ENCODE measurements at regions not wholly inside any gene's neighbourhood (a gene's known extent, or its start where the extent isn't known, plus 50 kb on each side); places are given as distances from the start of the nearest gene placed in this dataset.

DNA sequence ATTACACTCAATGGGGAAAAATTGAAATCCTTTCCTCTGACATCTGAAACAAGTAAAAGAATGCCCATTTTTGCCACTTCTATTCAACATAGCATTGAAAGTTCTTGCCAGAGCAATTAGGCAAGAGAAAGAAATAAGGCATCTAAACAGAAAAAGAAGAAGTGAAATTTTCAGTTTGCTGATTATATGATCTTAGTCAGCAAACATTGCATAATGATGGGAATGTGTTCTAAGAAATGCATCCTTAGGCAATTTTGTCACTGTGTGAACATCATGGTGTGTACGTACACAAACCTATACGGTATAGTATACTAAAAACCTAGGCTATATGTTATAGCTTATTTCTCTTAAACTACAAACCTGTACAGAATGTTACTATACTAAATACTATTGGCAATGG, 278.0 kb downstream of the CGGBP1 start:
- DNase-seq (ENCODE audit: extremely low spot score) = no peak
- Histone ChIP-seq H3K27me3 (no peaks in the 10 kb centered on the region), H3K9me3 (peaks cover 0 to 5% (median 0%) of the 10 kb centered on the region in 4 donors), H3K27ac (replicated peaks in 1 of 4) (no peak overlapping the region), H3K36me3 (no peaks in the 10 kb centered on the region), H3K4me1 (no peaks in the 10 kb centered on the region), H3K4me3 (no peak overlapping the region)
- TF ChIP-seq, protein P1, sequence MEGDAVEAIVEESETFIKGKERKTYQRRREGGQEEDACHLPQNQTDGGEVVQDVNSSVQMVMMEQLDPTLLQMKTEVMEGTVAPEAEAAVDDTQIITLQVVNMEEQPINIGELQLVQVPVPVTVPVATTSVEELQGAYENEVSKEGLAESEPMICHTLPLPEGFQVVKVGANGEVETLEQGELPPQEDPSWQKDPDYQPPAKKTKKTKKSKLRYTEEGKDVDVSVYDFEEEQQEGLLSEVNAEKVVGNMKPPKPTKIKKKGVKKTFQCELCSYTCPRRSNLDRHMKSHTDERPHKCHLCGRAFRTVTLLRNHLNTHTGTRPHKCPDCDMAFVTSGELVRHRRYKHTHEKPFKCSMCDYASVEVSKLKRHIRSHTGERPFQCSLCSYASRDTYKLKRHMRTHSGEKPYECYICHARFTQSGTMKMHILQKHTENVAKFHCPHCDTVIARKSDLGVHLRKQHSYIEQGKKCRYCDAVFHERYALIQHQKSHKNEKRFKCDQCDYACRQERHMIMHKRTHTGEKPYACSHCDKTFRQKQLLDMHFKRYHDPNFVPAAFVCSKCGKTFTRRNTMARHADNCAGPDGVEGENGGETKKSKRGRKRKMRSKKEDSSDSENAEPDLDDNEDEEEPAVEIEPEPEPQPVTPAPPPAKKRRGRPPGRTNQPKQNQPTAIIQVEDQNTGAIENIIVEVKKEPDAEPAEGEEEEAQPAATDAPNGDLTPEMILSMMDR (IDR thresholded peaks at IDR 0.05) = no peak
- no peak for TF ChIP-seq POLR2AphosphoS5 (IDR thresholded peaks at IDR 0.05)
- no peak for TF ChIP-seq POLR2A (IDR thresholded peaks at IDR 0.05; ENCODE audit: low read depth)
- TF ChIP-seq EP300 (IDR thresholded peaks at IDR 0.05) = no peak
- intact Hi-C loops (cut with DNase I) = no loop called here
- 91% methylated on average over 2 of the region's 2 CpGs for WGBS

DNA sequence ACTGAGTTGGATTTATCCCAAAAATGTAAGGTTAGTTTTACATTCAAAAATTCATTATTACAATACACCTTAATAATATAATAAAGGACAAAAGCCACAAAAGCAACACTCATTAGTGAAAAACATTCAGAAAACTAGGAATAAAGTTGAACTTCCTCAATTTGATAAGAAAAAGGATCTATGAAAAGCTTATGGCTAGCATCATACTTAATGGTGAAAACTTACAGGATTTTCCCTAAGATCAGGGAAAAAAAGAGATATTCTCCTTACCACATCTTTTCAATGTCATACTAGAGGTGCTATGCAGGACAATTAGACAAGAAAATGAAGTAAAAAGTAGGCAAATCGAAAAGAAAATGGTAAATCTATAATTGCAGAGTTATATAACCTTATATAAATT, 279.9 kb downstream of the CGGBP1 start:
- no peaks in the 10 kb centered on the region for H3K36me3 ChIP-seq
- H3K4me3 ChIP-seq = no peak overlapping the region
- intact Hi-C loops (cut with DNase I) = loop anchor here (10.0 kb wide), 1 partner anchor 336 kb away; no protein-coding TSS in a partner anchor
- no peak for DNase-seq (ENCODE audit: extremely low spot score)
- WGBS = 79% methylated on average over 1 of the region's 1 CpG
- no peak overlapping the region for H3K27ac ChIP-seq (replicated peaks in 1 of 4)
- peaks cover 0 to 5% (median 0%) of the 10 kb centered on the region in 4 donors for H3K9me3 ChIP-seq
- no peaks in the 10 kb centered on the region for H3K27me3 ChIP-seq
- TF ChIP-seq POLR2A (IDR thresholded peaks at IDR 0.05; ENCODE audit: low read depth) (no peak), POLR2AphosphoS5 (IDR thresholded peaks at IDR 0.05) (no peak), EP300 (IDR thresholded peaks at IDR 0.05) (no peak)
- TF ChIP-seq, protein P1 (IDR thresholded peaks at IDR 0.05) = no peak
- no peaks in the 10 kb centered on the region for H3K4me1 ChIP-seq

DNA sequence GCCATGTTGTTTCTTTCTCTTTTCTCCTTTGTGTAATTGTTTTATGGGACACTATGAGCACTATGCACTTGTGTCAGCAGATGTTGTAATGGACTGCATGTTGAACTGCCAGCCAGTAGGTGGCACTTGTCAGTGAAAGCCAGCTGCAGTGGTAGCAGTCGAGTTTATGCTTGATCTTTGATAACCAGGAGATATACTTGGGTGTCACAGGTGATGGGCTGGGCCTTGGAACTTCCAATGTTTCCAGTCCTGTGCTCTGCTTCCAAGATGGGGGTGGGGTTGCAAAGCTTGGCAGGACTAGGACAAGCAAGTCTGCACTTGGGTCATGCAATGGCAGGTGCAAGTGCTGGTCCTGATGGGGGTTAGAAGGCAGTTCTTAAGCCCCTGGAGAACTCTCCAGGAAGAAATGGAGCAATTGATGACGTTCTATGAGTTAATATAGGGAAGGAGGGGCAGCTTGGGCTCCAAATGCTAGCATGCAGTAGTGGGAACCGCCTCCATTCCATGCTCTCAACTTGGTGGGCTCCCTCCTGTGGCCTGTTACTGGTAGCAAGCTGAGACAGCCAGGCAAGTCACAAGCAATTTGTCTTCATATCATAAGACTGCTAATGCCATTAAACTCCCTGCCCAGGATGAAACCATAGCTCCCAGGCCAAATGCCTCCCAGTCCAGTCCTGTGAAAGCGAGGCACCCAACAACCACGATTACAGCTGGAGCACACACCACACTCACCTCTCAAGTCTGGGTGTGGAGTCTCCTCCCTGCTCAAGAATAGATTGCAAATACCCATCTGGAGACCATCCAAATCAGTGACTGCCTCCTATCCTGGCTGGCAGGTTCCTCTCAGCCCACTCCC, 287.2 kb downstream of the CGGBP1 start:
- 52% methylated on average over 5 of the region's 5 CpGs for WGBS
- TF ChIP-seq, protein P1 (IDR thresholded peaks at IDR 0.05) = peak in 2 of 3 experiments; percentile 37 to 50
- no peak for TF ChIP-seq EP300 (IDR thresholded peaks at IDR 0.05)
- TF ChIP-seq POLR2A (IDR thresholded peaks at IDR 0.05; ENCODE audit: low read depth) = no peak
- no peak for TF ChIP-seq POLR2AphosphoS5 (IDR thresholded peaks at IDR 0.05)
- intact Hi-C loops (cut with DNase I) = loop anchor here (10.0 kb wide), 1 partner anchor 343 kb away; no protein-coding TSS in a partner anchor

DNA sequence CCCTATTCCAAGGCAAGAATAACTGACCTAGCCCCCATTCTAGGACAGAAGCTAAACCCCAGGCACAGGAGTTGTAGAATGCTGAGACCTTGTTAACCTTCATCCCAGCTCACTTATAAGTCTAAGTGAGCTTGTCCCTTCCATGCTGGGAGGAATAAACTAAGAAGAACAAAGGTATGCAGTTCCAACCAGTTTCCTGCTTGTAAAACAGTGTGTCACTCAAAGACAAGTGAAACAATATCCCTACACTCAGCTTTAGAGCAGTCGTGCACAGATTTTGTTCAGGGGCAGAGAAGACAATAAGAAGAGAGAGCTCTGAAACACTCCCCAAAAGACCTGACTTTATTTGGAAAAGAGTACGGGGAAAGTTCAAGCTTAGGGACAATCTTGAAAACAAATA, 292.1 kb downstream of the CGGBP1 start:
- Histone ChIP-seq H3K27ac (replicated peaks in 1 of 4) (no peak overlapping the region), H3K4me3 (no peak overlapping the region), H3K27me3 (no peaks in the 10 kb centered on the region), H3K36me3 (no peaks in the 10 kb centered on the region), H3K4me1 (no peaks in the 10 kb centered on the region), H3K9me3 (no peaks in the 10 kb centered on the region)
- 65% methylated on average over 2 of the region's 2 CpGs for WGBS
- DNase-seq (ENCODE audit: extremely low spot score) = no peak
- intact Hi-C loops (cut with DNase I) = loop anchor here (10.0 kb wide), 1 partner anchor 238 kb away; no protein-coding TSS in a partner anchor
- TF ChIP-seq, protein P1 (IDR thresholded peaks at IDR 0.05) = no peak
- TF ChIP-seq POLR2A (IDR thresholded peaks at IDR 0.05; ENCODE audit: low read depth) (no peak), EP300 (IDR thresholded peaks at IDR 0.05) (no peak), POLR2AphosphoS5 (IDR thresholded peaks at IDR 0.05) (no peak)

More for the DNA sequence above, 287.2 kb downstream of the CGGBP1 start:
- H3K9me3 ChIP-seq = no peaks in the 10 kb centered on the region
- H3K4me1 ChIP-seq = no peaks in the 10 kb centered on the region
- H3K4me3 ChIP-seq = no peak overlapping the region
- H3K36me3 ChIP-seq = no peaks in the 10 kb centered on the region
- no peaks in the 10 kb centered on the region for H3K27me3 ChIP-seq
- no peak overlapping the region for H3K27ac ChIP-seq (replicated peaks in 1 of 4)
- DNase-seq (ENCODE audit: extremely low spot score) = no peak
